GM19372 (cell line): ENCODE measurements at regions not wholly inside any gene's neighbourhood (a gene's known extent, or its start where the extent isn't known, plus 50 kb on each side); places are given as distances from the start of the nearest gene placed in this dataset.

ENCODE experiments used
- ATAC-seq: cut with Tn5 transposase; IDR thresholded peaks from one replicate; pipeline ENCODE4 v1.9.1; 2021; ENCODE audit warnings: mild to moderate bottlenecking, low read depth, moderate library complexity; ENCODE audit not compliant: unreplicated experiment

DNA sequence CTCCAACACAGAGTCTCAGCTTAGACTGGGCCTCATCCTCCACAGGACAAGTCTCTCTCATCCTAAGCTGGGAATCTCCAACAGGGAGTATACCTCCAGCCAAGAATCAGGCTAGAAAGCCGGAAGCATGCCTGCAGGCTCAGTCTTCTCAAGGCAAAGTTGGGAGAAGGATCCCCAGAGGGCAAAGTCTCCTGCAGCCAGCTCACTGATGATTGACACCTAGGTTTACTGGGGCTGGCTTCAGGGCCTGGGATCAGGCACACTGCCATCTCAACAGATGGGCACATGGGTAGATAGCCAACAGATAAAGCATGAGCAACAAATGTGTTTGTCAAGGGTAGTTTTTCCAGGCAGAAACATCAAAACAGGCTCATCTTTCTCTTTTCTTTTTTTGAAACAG is 56.1 kb upstream of the TOX3 start:
- no peak for ATAC-seq

DNA sequence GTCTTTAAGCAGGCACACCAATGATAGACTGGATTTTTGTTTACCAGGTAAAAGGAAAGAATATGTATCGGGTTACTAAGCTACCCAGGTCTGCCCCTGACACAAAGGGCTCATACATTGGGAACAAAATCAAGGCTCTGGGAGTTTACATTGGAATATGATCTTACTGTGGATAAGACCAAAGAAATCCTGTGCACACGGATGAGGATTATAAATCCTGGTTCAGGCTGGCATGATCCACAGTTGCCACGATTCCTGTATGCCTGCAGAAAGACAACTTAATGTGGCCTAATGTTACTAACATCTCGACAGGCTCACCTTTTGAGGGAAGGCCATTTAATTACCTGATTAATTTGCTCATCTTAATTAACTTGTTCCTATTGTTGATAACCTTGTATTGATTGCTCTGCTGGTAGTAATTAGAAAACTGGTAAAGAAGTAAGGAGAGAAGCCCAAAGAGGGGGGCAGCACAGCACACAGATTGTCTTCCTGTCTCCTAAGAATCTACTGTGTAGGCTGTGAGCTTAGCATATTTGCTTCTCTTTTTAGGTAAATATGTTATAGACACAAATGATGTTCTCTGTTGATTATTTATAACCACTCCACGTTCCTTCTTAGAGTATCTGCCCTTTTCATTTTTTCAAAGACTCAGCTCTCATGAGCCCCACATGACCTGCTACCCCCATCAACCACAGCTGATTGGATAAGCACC is 51.0 kb upstream of the TOX3 start:
- ATAC-seq: no peak

DNA sequence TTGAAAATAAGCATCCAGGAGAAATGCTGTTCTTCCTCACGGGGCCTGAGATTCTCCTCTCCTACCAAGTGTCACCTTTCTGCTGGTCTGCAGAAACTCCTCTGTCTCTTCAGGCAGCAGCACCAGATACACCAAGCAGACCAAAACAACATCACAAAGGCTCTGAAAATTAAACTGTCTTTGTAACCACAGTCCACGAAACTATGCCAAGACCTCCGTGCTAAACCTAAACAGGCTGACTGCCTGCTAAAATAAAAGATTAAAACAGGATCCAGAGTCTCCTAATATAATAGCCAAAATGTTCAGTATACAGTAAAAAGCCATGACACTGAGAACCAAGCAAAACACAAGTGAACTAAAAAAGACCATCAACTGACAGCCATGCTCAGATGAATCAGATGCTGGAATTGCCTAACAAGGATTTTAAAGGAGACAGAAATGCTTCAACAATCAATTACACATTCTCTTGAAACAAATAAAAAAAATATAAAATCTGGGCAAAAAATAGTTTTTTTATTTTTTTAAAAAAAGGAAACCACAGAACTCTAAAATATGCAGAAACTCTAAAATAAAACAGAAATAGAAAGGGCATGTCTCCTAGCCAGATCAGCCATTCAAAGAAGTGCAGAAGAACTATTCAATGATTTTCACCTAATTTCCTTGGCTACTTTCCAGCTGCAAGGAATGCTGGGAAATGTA is 50.3 kb upstream of the TOX3 start:
- no peak for ATAC-seq
